MM.1S (cell line): ENCODE measurements at regions not wholly inside any gene's neighbourhood (a gene's known extent, or its start where the extent isn't known, plus 50 kb on each side); places are given as distances from the start of the nearest gene placed in this dataset.

Source experiments
- DNase-seq: peaks from one replicate; pipeline ENCODE4 v3.0.0-alpha.2; 2015
- H2AFZ ChIP-seq: fragments of 300-600 bp; sonication (generic); 2 replicates; pipeline ENCODE4 v1.6.0; 2016; ENCODE audit warnings: antibody characterized with exemption, low read length
- H3F3A ChIP-seq: fragments of 300-600 bp; sonication (generic); 2 replicates; pipeline ENCODE4 v1.6.1; 2016; ENCODE audit warnings: mild to moderate bottlenecking, antibody characterized with exemption, low read length, moderate library complexity, mixed read lengths; ENCODE audit not compliant: insufficient read depth
- H3K27ac ChIP-seq: fragments of 300-600 bp; sonication (generic); 2 replicates; pipeline ENCODE4 v1.5.1; 2016; ENCODE audit warnings: mild to moderate bottlenecking, low read length
- H3K27me3 ChIP-seq: fragments of 300-600 bp; sonication (generic); replicated peaks from 2 replicates; pipeline ENCODE4 v1.6.0; 2016; ENCODE audit warnings: low read length; ENCODE audit not compliant: insufficient read depth
- H3K36me3 ChIP-seq: fragments of 300-600 bp; sonication (generic); replicated peaks from 2 replicates; pipeline ENCODE4 v1.6.1; 2016; ENCODE audit warnings: mild to moderate bottlenecking, low read length, mixed read lengths; ENCODE audit not compliant: insufficient read depth
- H3K4me1 ChIP-seq: fragments of 300-600 bp; sonication (generic); 2 replicates; pipeline ENCODE4 v1.6.1; 2016; ENCODE audit warnings: low read length, mixed read lengths
- H3K4me2 ChIP-seq: fragments of 300-600 bp; sonication (generic); 2 replicates; pipeline ENCODE4 v1.6.0; 2016; ENCODE audit warnings: low read depth, low read length
- H3K4me3 ChIP-seq: fragments of 300-600 bp; sonication (generic); 2 replicates; pipeline ENCODE4 v1.5.1; 2016; ENCODE audit warnings: low read length, mixed read lengths
- H3K79me2 ChIP-seq: fragments of 300-600 bp; sonication (generic); 2 replicates; pipeline ENCODE4 v1.6.1; 2016; ENCODE audit warnings: mixed run types, low read length, mixed read lengths
- H3K9ac ChIP-seq: fragments of 300-600 bp; sonication (generic); 2 replicates; pipeline ENCODE4 v1.6.1; 2016; ENCODE audit warnings: low read length, mixed read lengths
- H3K9me2 ChIP-seq: fragments of 300-600 bp; sonication (generic); replicated peaks from 2 replicates; pipeline ENCODE4 v1.6.1; 2016; ENCODE audit warnings: mild to moderate bottlenecking, low read length, mixed read lengths; ENCODE audit not compliant: insufficient read depth
- H3K9me3 ChIP-seq: fragments of 300-600 bp; sonication (generic); replicated peaks from 2 replicates; pipeline ENCODE4 v1.6.1; 2016; ENCODE audit warnings: mild to moderate bottlenecking, low read length, mixed read lengths; ENCODE audit not compliant: insufficient read depth
- H4K20me1 ChIP-seq: fragments of 300-600 bp; sonication (generic); 2 replicates; pipeline ENCODE4 v1.6.1; 2016; ENCODE audit warnings: mild to moderate bottlenecking, low read length, moderate library complexity, mixed read lengths; ENCODE audit not compliant: insufficient read depth
- CTCF ChIP-seq: fragments of 300-600 bp; sonication (generic); IDR thresholded peaks from 2 replicates; pipeline ENCODE4 v1.5.1; 2016; ENCODE audit warnings: antibody characterized with exemption, low read length, mixed read lengths
- EZH2 ChIP-seq: fragments of 300-600 bp; sonication (generic); optimal IDR thresholded peaks from 2 replicates; pipeline ENCODE3; 2017; ENCODE audit warnings: low read depth, mild to moderate bottlenecking, antibody characterized with exemption, low read length, mixed read lengths
- EZH2phosphoT487 ChIP-seq: fragments of 300-600 bp; sonication (generic); IDR thresholded peaks from 2 replicates; pipeline ENCODE4 v1.6.1; 2018; ENCODE audit warnings: antibody characterized with exemption, low read length

GRCh38 chr1:163684785-163685184 lies 363.0 kb downstream of the NUF2 start:
- Histone ChIP-seq H2AFZ (no peak overlapping the region), H3K4me1 (no peaks in the 10 kb centered on the region), H3K4me3 (no peak overlapping the region), H3F3A (no peaks in the 10 kb centered on the region), H3K27ac (no peak overlapping the region), H3K27me3 (no peaks in the 10 kb centered on the region), H3K36me3 (no peaks in the 10 kb centered on the region), H3K79me2 (no peaks in the 10 kb centered on the region), H3K4me2 (no peak overlapping the region), H4K20me1 (no peaks in the 10 kb centered on the region), H3K9ac (no peak overlapping the region), H3K9me2 (no peaks in the 10 kb centered on the region), H3K9me3 (no peaks in the 10 kb centered on the region)
- no peak for TF ChIP-seq EZH2
- no peak for TF ChIP-seq CTCF
- TF ChIP-seq EZH2phosphoT487: no peak
- no peak for DNase-seq

GRCh38 chr1:163692266-163692665 lies 370.5 kb downstream of the NUF2 start:
- no peak overlapping the region for H3K4me3 ChIP-seq
- no peak overlapping the region for H2AFZ ChIP-seq
- H3K4me1 ChIP-seq: no peaks in the 10 kb centered on the region
- no peak for DNase-seq
- H3K9me2 ChIP-seq: no peaks in the 10 kb centered on the region
- H3K9ac ChIP-seq: no peak overlapping the region
- no peaks in the 10 kb centered on the region for H4K20me1 ChIP-seq
- no peaks in the 10 kb centered on the region for H3K36me3 ChIP-seq
- no peaks in the 10 kb centered on the region for H3K79me2 ChIP-seq
- H3K9me3 ChIP-seq: no peaks in the 10 kb centered on the region
- no peaks in the 10 kb centered on the region for H3K27me3 ChIP-seq
- TF ChIP-seq EZH2: no peak
- TF ChIP-seq CTCF: no peak
- H3K27ac ChIP-seq: no peak overlapping the region
- H3F3A ChIP-seq: no peaks in the 10 kb centered on the region
- H3K4me2 ChIP-seq: no peak overlapping the region

GRCh38 chr1:163697137-163697536 lies 375.4 kb downstream of the NUF2 start:
- H2AFZ ChIP-seq: no peak overlapping the region
- no peak overlapping the region for H3K27ac ChIP-seq
- H3K4me1 ChIP-seq: no peaks in the 10 kb centered on the region
- H3K79me2 ChIP-seq: no peaks in the 10 kb centered on the region
- H3K27me3 ChIP-seq: no peaks in the 10 kb centered on the region
- no peaks in the 10 kb centered on the region for H3K9me2 ChIP-seq
- H3K4me2 ChIP-seq: no peak overlapping the region
- H4K20me1 ChIP-seq: no peaks in the 10 kb centered on the region
- H3K9ac ChIP-seq: no peak overlapping the region
- no peaks in the 10 kb centered on the region for H3K36me3 ChIP-seq
- H3K9me3 ChIP-seq: no peaks in the 10 kb centered on the region
- no peak for DNase-seq
- H3K4me3 ChIP-seq: no peak overlapping the region
- no peaks in the 10 kb centered on the region for H3F3A ChIP-seq
- TF ChIP-seq CTCF (no peak), EZH2 (no peak), EZH2phosphoT487 (no peak)
